Activated CD8-positive, alpha-beta memory T cell treated with anti-CD3 and anti-CD28 coated beads, Interleukin-2, amount 50 U/mL, for 48 hours (primary cell): ENCODE measurements at regions not wholly inside any gene's neighbourhood (a gene's known extent, or its start where the extent isn't known, plus 50 kb on each side); places are given as distances from the start of the nearest gene placed in this dataset.

Experiments
- DNase-seq: peaks from one replicate; pipeline ENCODE4 v3.0.0-alpha.2; 2020

GRCh38 chr2:57536535-57537231 is 509.9 kb upstream of the VRK2 start:
- DNase-seq, result no peak

GRCh38 chr2:57539761-57540160 is 506.8 kb upstream of the VRK2 start:
- DNase-seq, result no peak

GRCh38 chr2:57542081-57542480 is 504.5 kb upstream of the VRK2 start:
- no peak for DNase-seq

- no peak for DNase-seq
Observed at GRCh38 chr2:57543211-57543610, 503.4 kb upstream of the VRK2 start.

GRCh38 chr2:57544624-57545023 is 502.0 kb upstream of the VRK2 start:
- no peak for DNase-seq

GRCh38 chr2:57546478-57546877 is 500.1 kb upstream of the VRK2 start:
- DNase-seq, result no peak

- DNase-seq, result no peak
Observed at GRCh38 chr2:57549642-57550102, 496.9 kb upstream of the VRK2 start.

GRCh38 chr2:57550912-57551311 is 495.7 kb upstream of the VRK2 start:
- DNase-seq, result no peak

GRCh38 chr2:57552885-57553284 is 493.7 kb upstream of the VRK2 start:
- no peak for DNase-seq

GRCh38 chr2:57554348-57554747 is 492.3 kb upstream of the VRK2 start:
- DNase-seq, result no peak

GRCh38 chr2:57558312-57558711 is 488.3 kb upstream of the VRK2 start:
- DNase-seq, result no peak

GRCh38 chr2:57562495-57562894 is 484.1 kb upstream of the VRK2 start:
- DNase-seq, result no peak

GRCh38 chr2:57563015-57563414 is 483.6 kb upstream of the VRK2 start:
- no peak for DNase-seq

GRCh38 chr2:57567245-57567644 is 479.4 kb upstream of the VRK2 start:
- DNase-seq, result no peak

- no peak for DNase-seq
Observed at GRCh38 chr2:57569396-57569795, 477.2 kb upstream of the VRK2 start.

GRCh38 chr2:57570961-57571360 is 475.6 kb upstream of the VRK2 start:
- no peak for DNase-seq

GRCh38 chr2:57575700-57576268 is 470.8 kb upstream of the VRK2 start:
- no peak for DNase-seq

- no peak for DNase-seq
Observed at GRCh38 chr2:57576983-57577382, 469.6 kb upstream of the VRK2 start.

- no peak for DNase-seq
Observed at GRCh38 chr2:57597940-57598339, 448.7 kb upstream of the VRK2 start.

- no peak for DNase-seq
Observed at GRCh38 chr2:57598551-57598950, 448.1 kb upstream of the VRK2 start.

- DNase-seq, result no peak
Observed at GRCh38 chr2:57602733-57603132, 443.9 kb upstream of the VRK2 start.

GRCh38 chr2:57614988-57615387 is 431.6 kb upstream of the VRK2 start:
- DNase-seq, result no peak

GRCh38 chr2:57615855-57616556 is 430.6 kb upstream of the VRK2 start:
- DNase-seq, result no peak

- DNase-seq, result no peak
Observed at GRCh38 chr2:57617318-57617717, 429.3 kb upstream of the VRK2 start.
